SH-SY5Y (cell line): ENCODE measurements at regions not wholly inside any gene's neighbourhood (a gene's known extent, or its start where the extent isn't known, plus 50 kb on each side); places are given as distances from the start of the nearest gene placed in this dataset.

ENCODE experiments used
- GATA2 ChIP-seq: IDR thresholded peaks from 2 replicates; pipeline ENCODE4 v1.6.1; 2011; ENCODE audit warnings: mild to moderate bottlenecking, low read depth, low read length
- GATA3 ChIP-seq: IDR thresholded peaks from 2 replicates; pipeline ENCODE4 v1.6.1; 2011; ENCODE audit warnings: low read depth, mild to moderate bottlenecking, low read length, moderate library complexity

DNA sequence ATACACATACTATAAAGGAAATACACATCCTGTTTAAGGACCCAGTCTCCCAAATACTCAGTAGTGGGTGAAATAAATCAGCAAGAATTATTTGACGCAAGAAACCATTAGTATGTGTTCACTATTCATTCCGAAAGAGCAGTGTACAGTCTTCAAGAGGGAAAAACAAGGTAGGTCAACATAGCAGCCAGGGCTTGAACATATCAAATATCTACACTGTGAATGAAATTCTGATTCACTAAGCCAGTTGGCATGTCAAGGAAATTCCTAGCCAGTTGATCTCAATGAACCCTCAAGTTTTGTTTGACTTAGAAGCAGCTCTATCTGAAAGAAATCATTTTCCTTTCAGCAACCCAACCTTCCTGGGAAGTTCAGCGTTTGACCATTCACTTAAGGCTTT, 99.0 kb downstream of the CNTN3 start:
- TF ChIP-seq GATA3 (no peak), GATA2 (no peak)
